LoVo (cell line): ENCODE measurements at regions not wholly inside any gene's neighbourhood (a gene's known extent, or its start where the extent isn't known, plus 50 kb on each side); places are given as distances from the start of the nearest gene placed in this dataset.
"Not testable (repeated sequence)": the region's sequence is repeated elsewhere in the genome, so short reads cannot be mapped to it uniquely, and the experiment has no call there.

Source experiments
- DNase-seq: peaks from one replicate; pipeline ENCODE4 v3.0.0-alpha.2; 2016; ENCODE audit warnings: low spot score

GRCh38 chr16:55072976-55073375 lies 142.3 kb downstream of the IRX5 start:
- DNase-seq, result no peak

- no peak for DNase-seq
Measured at GRCh38 chr16:55073830-55074229, 143.2 kb downstream of the IRX5 start.

DNA sequence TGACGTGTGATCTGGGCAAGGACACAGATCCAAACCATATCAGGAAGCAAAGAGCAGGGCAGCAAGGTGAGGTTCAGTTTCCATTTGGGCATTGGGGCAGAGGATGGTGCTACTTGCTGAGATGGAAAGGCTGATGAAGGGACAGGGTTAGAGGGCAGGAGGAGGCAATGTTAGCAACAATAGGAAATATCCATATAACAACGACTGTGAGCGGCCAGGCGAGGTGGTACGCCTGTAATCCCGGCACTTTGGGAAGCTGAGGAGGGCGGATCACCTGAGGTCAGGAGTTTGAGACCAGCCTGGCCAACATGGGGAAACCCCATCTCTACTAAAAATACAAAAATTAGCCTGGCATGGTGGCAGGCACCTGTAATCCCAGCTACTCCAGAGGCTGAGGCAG lies 144.5 kb downstream of the IRX5 start:
- DNase-seq, result not testable (repeated sequence)

DNA sequence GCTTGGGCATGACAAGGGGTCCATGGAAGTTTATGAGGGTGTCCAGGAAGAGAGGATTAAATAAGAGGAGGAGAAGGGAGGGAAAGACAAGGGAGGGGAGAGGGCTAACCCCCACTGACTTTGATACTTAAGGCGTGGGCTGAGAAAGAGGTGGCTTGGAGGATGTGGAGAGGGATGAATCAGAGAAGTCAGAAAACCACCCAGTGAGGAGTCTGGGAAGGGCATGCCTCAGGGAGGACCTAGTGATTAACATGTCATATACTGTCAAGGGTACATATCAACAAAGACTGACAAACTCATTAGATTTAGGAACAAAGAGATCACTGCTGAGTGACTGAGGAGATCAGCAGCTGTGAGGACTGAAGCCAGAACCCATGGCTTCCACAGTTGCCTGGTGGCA lies 145.4 kb downstream of the IRX5 start:
- no peak for DNase-seq

- no peak for DNase-seq
Measured at GRCh38 chr16:55077266-55077665, 146.6 kb downstream of the IRX5 start.

DNA sequence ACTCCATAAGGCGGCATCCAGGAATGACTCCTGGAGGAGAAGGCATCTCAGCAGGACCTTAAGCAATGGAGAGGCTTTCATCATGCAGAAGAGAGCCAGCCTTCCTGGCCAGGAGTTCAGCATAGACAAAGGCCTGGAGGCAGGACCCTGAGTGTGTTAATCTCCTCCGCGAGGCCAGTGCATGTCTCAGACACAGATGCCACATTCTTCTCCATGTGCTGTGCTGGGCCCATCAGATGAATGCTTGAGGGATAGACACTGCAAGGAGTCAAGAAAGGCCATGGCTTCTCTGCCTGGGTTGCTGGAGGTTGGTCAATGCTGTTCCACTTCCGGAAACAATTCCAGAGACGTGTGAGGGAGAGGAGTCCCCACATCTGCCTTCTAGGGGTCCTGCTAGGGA lies 147.5 kb downstream of the IRX5 start:
- DNase-seq, result no peak

DNA sequence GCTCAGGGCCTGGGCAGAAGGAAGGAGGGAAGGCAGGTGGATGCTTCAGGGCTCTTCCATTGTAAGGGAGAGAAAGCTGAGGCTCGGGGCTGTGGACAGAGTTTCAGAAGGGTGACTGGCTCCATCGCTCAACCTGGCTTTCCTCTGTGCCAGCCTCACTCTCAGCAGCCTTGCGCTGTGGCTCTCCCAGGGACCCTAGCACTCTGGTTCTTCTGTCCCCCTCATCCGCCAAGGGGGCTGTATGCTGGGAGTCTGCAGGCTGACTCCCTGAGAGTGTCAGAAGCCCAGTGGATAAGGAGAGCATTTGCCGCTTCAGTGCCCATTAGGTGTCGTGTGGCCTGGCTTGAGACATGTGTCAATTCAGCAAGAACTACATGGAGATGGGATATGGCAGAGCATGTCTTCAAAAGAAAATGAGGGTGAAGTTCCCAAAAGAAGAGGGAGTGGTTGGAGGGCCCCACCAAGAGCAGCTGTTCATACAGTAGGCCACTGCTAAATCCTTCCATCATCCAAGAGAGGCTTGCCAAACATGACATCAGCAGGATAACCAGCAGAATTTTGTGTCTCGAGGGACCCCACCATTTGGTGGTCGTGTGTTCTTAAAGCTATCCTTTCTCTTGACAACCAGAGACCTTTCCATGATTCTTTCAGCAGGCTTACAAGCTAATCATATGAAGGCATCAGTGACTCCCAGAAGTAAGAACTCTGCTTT lies 148.2 kb downstream of the IRX5 start:
- no peak for DNase-seq

DNA sequence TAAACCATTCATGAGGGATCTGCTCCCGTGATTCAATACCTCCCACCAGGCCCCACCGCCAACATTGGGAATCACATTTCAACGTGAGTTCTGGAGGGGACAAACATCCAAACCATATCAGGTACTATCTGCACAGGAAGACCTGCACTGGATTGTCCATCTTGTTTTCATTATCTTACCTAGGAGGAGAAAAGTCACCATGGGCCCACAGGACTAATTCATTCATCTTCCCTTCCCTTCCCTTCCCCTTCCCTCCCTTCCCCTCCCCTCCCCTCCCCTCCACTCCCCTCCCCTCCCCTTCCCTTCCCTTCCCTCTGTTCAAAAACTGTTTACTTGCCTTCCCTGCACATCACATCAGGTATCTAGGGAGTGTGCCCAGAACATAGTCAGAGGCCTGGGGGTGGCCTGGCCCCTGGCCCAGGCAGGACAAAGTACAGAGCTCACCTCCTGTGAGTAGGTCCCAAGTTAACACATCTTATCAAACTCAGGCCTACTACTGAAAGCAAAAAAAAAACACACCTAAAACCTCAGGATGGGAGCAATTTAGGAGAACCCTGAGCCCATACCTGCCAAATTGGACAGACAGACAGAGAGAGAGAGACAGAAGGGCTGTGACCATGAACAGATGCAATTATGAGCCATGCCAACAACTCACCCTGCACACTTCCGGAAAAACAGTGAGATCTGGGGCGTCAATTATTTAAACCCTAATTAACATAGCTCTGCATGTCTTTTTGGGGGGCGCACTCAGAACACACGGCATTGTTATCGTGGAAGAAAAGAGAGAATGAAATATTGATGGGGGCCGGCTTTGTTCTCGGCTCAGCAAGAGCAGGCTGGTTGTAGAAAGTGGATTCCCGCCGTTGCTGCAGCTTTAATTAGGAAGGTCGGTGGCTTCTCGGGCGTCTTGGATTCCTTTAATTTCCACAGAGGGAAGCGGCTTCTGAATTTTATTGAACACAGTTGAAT lies 151.2 kb downstream of the IRX5 start:
- no peak for DNase-seq

- no peak for DNase-seq
Measured at GRCh38 chr16:55082591-55082976, 151.9 kb downstream of the IRX5 start.

DNA sequence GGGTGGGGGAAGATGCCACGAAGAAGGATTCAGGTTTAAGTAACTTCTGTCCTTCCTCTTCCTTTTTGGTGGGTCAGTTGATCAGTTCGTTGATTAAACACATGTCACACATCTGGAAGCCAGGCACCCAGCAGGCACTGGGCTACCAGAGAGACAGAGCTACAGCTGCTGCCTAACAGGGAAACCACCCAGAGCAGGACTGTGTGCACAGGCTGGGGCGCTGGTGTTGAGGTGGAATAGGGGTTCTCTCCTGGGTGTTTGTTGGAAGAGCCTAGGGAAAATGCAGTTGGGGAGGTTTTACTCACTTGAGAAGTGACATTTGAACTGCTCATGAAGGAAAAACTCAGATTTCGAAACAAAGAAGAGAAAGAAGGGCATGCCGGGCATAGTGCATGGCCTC lies 152.4 kb downstream of the IRX5 start:
- DNase-seq, result no peak

DNA sequence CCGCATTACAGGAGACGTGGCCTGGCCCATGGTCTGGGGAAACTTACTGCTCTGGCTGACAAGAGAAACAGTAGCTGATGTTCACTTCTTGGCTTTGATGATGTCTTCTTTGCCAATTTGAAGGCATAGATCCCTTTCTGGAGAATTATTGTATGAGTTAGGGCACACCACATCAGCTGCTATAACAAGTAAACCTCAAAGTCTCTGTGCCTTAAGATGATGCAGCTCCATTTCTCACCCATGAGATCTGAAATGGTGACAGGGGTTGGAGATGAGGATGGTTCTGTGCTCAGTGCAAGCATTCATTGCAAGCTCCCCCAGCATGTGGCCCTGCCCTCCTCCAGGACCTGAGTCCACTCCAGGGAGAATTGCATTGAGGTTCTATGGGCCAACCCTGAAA lies 157.4 kb downstream of the IRX5 start:
- no peak for DNase-seq

GRCh38 chr16:55089600-55089999 lies 158.9 kb downstream of the IRX5 start:
- DNase-seq, result no peak

GRCh38 chr16:55091213-55091870 lies 160.7 kb downstream of the IRX5 start:
- no peak for DNase-seq

GRCh38 chr16:55091871-55092230 lies 161.2 kb downstream of the IRX5 start:
- no peak for DNase-seq

GRCh38 chr16:55100100-55100499 lies 169.4 kb downstream of the IRX5 start:
- no peak for DNase-seq

GRCh38 chr16:55101026-55101425 lies 170.4 kb downstream of the IRX5 start:
- no peak for DNase-seq

DNA sequence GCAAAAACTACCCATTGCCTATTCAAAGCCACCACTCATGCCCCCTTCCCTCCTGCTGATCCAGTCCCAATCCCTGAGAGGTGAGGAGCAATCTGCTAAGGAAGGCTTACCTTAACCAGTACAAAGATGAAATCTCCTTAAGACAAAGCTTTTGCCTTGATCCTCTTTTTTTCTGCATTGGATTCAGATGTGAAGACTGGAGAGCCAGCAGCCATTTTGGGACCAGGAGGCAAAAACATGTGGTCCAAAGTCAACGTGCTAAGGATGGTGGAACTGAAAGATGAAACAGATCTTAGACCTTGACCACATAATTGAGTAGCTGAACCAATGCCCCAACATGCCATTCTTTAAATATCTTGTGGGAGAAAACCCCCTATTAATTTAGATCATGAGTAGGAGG lies 171.4 kb downstream of the IRX5 start:
- DNase-seq, result no peak

- no peak for DNase-seq
Measured at GRCh38 chr16:55102531-55102930, 171.9 kb downstream of the IRX5 start.

DNA sequence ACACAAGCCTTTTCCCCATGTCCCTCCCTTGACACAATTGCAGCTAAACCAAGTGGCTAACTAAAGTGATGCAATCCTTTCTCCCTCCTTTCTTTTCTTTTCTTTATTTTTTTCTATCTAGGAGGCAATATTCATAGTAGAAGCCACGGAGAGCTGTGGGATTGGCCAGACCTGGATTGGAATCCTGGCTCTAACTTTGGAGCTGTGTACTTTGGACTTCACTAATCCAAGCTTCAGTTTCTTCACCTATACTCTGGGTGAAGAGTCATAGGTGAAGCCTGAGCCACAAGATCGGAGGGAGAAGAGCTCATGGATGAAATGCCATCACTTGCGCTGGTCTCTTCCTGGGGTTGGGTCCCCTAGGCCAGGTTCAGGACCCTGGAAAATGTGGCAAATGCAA lies 177.2 kb downstream of the IRX5 start:
- no peak for DNase-seq

GRCh38 chr16:55113210-55113609 lies 182.5 kb downstream of the IRX5 start:
- DNase-seq, result no peak

GRCh38 chr16:55115506-55115905 lies 184.8 kb downstream of the IRX5 start:
- DNase-seq, result no peak

DNA sequence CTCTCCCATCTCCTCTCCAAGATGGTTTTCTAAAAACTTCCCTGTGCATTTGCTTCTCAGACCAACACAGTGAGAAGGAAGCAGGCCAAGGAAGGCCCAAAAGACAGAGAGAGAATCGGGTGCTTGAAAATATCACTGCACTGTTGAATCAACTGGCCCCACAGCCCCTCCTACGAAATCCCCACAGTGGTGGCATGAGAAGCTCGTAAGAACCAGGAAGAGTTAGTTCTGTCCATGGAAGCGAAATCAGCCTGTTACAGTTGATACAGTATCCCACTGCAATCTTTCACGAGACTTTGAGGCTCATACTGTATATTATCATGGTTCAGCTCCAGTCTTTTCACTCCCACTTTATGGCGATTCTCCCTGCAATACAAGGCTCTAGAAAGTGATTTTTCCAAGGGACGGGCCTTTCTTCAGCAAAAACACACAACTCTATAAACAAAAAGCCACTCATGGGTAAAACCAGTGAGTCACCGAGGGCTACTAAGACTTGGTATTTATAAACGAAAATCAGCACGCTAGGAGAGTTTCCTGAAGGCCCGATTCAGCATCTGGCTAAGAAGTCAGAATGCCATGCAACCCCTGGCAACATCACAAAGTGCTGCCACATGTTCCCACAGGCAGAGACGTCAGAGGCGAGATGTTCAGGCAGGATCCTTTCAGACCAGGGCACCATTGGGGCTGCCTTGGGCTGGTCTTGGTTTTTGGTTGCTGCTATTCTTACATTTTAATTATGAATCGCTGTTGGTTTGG lies 185.7 kb downstream of the IRX5 start:
- DNase-seq, result no peak
